Naive thymus-derived CD8-positive, alpha-beta T cell (primary cell): ENCODE measurements at regions not wholly inside any gene's neighbourhood (a gene's known extent, or its start where the extent isn't known, plus 50 kb on each side); places are given as distances from the start of the nearest gene placed in this dataset.

Source experiments
- ATAC-seq, 2 donors: fragments of 150-1000 bp; cut with Tn5 transposase in 1 of 2; sonication (Bioruptor Pico), chemical (Tn5 transposase) in 1 of 2; 1 replicate in 1 of 2; 2 replicates in 1 of 2; pipeline ENCODE4 v1.10.0; 2021; ENCODE audit warnings: mild to moderate bottlenecking in 2 of 2, moderate library complexity in 2 of 2
- POLR2A ChIA-PET: fragments of 350-600 bp; sonication (Branson Sonifier 250); formaldehyde crosslinking; loops from one replicate; lab custom pipeline; 2021; ENCODE audit warnings: antibody characterized with exemption; lab: Charles Lee
- DNase-seq, 10 donors: peaks; one replicate each; pipeline versions ENCODE4 v3.0.0 to v3.0.0-alpha.2; 2020 to 2022
- H3K27ac Mint-ChIP-seq, 10 donors: one replicate each; pipeline ENCODE4 v1.8.0; 2020 to 2022; ENCODE audit warnings: mild to moderate bottlenecking in 10 of 10, mixed read lengths in 10 of 10, moderate library complexity in 4 of 10, inconsistent platforms in 1 of 10
- H3K27me3 Mint-ChIP-seq, 5 donors: one replicate each; pipeline ENCODE4 v1.8.0; 2021 to 2022; ENCODE audit warnings: mixed read lengths in 5 of 5
- H3K36me3 Mint-ChIP-seq, 3 donors: one replicate each; pipeline ENCODE4 v1.8.0; 2020 to 2022; ENCODE audit warnings: mixed read lengths in 3 of 3, mild to moderate bottlenecking in 2 of 3, inconsistent platforms in 1 of 3
- H3K4me1 Mint-ChIP-seq, 4 donors: one replicate each; pipeline ENCODE4 v1.8.0; 2021 to 2022; ENCODE audit warnings: mixed read lengths in 4 of 4
- H3K4me3 Mint-ChIP-seq, 10 donors: one replicate each; pipeline ENCODE4 v1.8.0; 2020 to 2022; ENCODE audit warnings: mild to moderate bottlenecking in 10 of 10, mixed read lengths in 10 of 10, moderate library complexity in 6 of 10, inconsistent platforms in 1 of 10
- H3K9me3 Mint-ChIP-seq, 9 donors: one replicate each; pipeline ENCODE4 v1.8.0; 2020 to 2022; ENCODE audit warnings: mixed read lengths in 9 of 9, mild to moderate bottlenecking in 3 of 9, inconsistent platforms in 1 of 9, moderate library complexity in 1 of 9

GRCh38 chr21:39036581-39036980, 146.7 kb downstream of the PSMG1 start:
- no peak for ATAC-seq
- no peak for DNase-seq
- POLR2A ChIA-PET: no interaction called here

GRCh38 chr21:39034590-39035536, 148.4 kb downstream of the PSMG1 start:
- Mint-ChIP-seq H3K36me3 (no peaks in the 10 kb centered on the region), H3K27ac (no peak overlapping the region), H3K27me3 (peaks cover 5 to 20% (median 14%) of the 10 kb centered on the region in 5 donors), H3K9me3 (no peaks in the 10 kb centered on the region), H3K4me1 (peaks cover 0 to 3% (median under 1%) of the 10 kb centered on the region in 4 donors), H3K4me3 (no peak overlapping the region)
- no peak for DNase-seq
- ATAC-seq: no peak
- POLR2A ChIA-PET: no interaction called here

More at GRCh38 chr21:39036581-39036980, 146.7 kb downstream of the PSMG1 start:
- Mint-ChIP-seq H3K27ac (no peak overlapping the region), H3K27me3 (peaks cover 4 to 20% (median 14%) of the 10 kb centered on the region in 5 donors), H3K36me3 (no peaks in the 10 kb centered on the region), H3K4me1 (peaks cover 2 to 12% (median 9%) of the 10 kb centered on the region in 4 donors), H3K9me3 (no peaks in the 10 kb centered on the region), H3K4me3 (no peak overlapping the region)

- Mint-ChIP-seq H3K27me3 (peaks cover 5 to 20% (median 14%) of the 10 kb centered on the region in 5 donors), H3K9me3 (peaks cover 0 to under 1% (median 0%) of the 10 kb centered on the region in 9 donors), H3K36me3 (no peaks in the 10 kb centered on the region), H3K4me1 (peaks cover 0 to 3% (median under 1%) of the 10 kb centered on the region in 4 donors), H3K4me3 (no peak overlapping the region), H3K27ac (peak overlapping the region in 1 of 10 donors; percentile 29)
- POLR2A ChIA-PET: no interaction called here
- DNase-seq (no peak), ATAC-seq (no peak)
These were observed 149.2 kb downstream of the PSMG1 start for GRCh38 chr21:39033878-39034589.

- peaks cover 2 to 12% (median 4%) of the 10 kb centered on the region in 5 donors for H3K27me3 Mint-ChIP-seq
- H3K27ac Mint-ChIP-seq: no peak overlapping the region
- no peak for ATAC-seq
- DNase-seq: no peak
- POLR2A ChIA-PET: no interaction called here
- no peak overlapping the region for H3K4me3 Mint-ChIP-seq
- H3K4me1 Mint-ChIP-seq: peaks cover 0 to 3% (median under 1%) of the 10 kb centered on the region in 4 donors
- H3K36me3 Mint-ChIP-seq: peaks cover 0 to 10% (median 0%) of the 10 kb centered on the region in 3 donors
- peaks cover 0 to 39% (median 14%) of the 10 kb centered on the region in 9 donors for H3K9me3 Mint-ChIP-seq
These were observed 153.1 kb downstream of the PSMG1 start for GRCh38 chr21:39029900-39030884.

GRCh38 chr21:39029086-39029755, 154.0 kb downstream of the PSMG1 start:
- DNase-seq: no peak
- POLR2A ChIA-PET: no interaction called here
- peaks cover 0 to 43% (median 16%) of the 10 kb centered on the region in 9 donors for H3K9me3 Mint-ChIP-seq
- H3K4me3 Mint-ChIP-seq: no peak overlapping the region
- ATAC-seq: no peak
- peaks cover 0 to 14% (median 0%) of the 10 kb centered on the region in 3 donors for H3K36me3 Mint-ChIP-seq
- no peak overlapping the region for H3K27ac Mint-ChIP-seq
- H3K4me1 Mint-ChIP-seq: peaks cover 0 to 3% (median under 1%) of the 10 kb centered on the region in 4 donors
- peaks cover 0 to 11% (median 3%) of the 10 kb centered on the region in 5 donors for H3K27me3 Mint-ChIP-seq

- H3K36me3 Mint-ChIP-seq: peaks cover 0 to 19% (median 0%) of the 10 kb centered on the region in 3 donors
- peaks cover 0 to 4% (median 0%) of the 10 kb centered on the region in 4 donors for H3K4me1 Mint-ChIP-seq
- POLR2A ChIA-PET: no interaction called here
- peaks cover 0 to 8% (median 2%) of the 10 kb centered on the region in 5 donors for H3K27me3 Mint-ChIP-seq
- ATAC-seq (no peak), DNase-seq (no peak)
- H3K4me3 Mint-ChIP-seq: no peak overlapping the region
- peaks cover 0 to 49% (median 16%) of the 10 kb centered on the region in 9 donors for H3K9me3 Mint-ChIP-seq
- no peak overlapping the region for H3K27ac Mint-ChIP-seq
These were observed 158.1 kb downstream of the PSMG1 start for GRCh38 chr21:39025198-39025597.

GRCh38 chr21:39024538-39024937, 158.7 kb downstream of the PSMG1 start:
- POLR2A ChIA-PET: no interaction called here
- DNase-seq: no peak
- Mint-ChIP-seq H3K4me1 (peaks cover 0 to 4% (median 0%) of the 10 kb centered on the region in 4 donors), H3K4me3 (no peak overlapping the region), H3K27me3 (peaks cover 0 to 8% (median 4%) of the 10 kb centered on the region in 5 donors), H3K27ac (no peak overlapping the region), H3K36me3 (peaks cover 0 to 19% (median 0%) of the 10 kb centered on the region in 3 donors), H3K9me3 (peaks cover 0 to 49% (median 16%) of the 10 kb centered on the region in 9 donors)
- ATAC-seq: no peak

- H3K36me3 Mint-ChIP-seq: peaks cover 0 to 19% (median 0%) of the 10 kb centered on the region in 3 donors
- no peak for DNase-seq
- POLR2A ChIA-PET: no interaction called here
- H3K27ac Mint-ChIP-seq: no peak overlapping the region
- ATAC-seq: no peak
- peaks cover 0 to 4% (median 0%) of the 10 kb centered on the region in 4 donors for H3K4me1 Mint-ChIP-seq
- peaks cover 0 to 39% (median 14%) of the 10 kb centered on the region in 9 donors for H3K9me3 Mint-ChIP-seq
- H3K27me3 Mint-ChIP-seq: peaks cover 0 to 8% (median 4%) of the 10 kb centered on the region in 5 donors
- no peak overlapping the region for H3K4me3 Mint-ChIP-seq
These were observed 160.2 kb downstream of the PSMG1 start for GRCh38 chr21:39022863-39023693.

- ATAC-seq: no peak
- H3K4me3 Mint-ChIP-seq: no peak overlapping the region
- H3K27ac Mint-ChIP-seq: no peak overlapping the region
- peaks cover 0 to 8% (median 3%) of the 10 kb centered on the region in 5 donors for H3K27me3 Mint-ChIP-seq
- POLR2A ChIA-PET: no interaction called here
- H3K9me3 Mint-ChIP-seq: peaks cover 0 to 33% (median 10%) of the 10 kb centered on the region in 9 donors
- DNase-seq: no peak
- peaks cover 0 to 8% (median 0%) of the 10 kb centered on the region in 4 donors for H3K4me1 Mint-ChIP-seq
- H3K36me3 Mint-ChIP-seq: peaks cover 0 to 12% (median 0%) of the 10 kb centered on the region in 3 donors
These were observed 160.8 kb downstream of the PSMG1 start for GRCh38 chr21:39022466-39022862.

GRCh38 chr21:39022035-39022434, 161.2 kb downstream of the PSMG1 start:
- POLR2A ChIA-PET: no interaction called here
- Mint-ChIP-seq H3K27me3 (peaks cover 0 to 8% (median 3%) of the 10 kb centered on the region in 5 donors), H3K9me3 (peaks cover 0 to 29% (median 10%) of the 10 kb centered on the region in 9 donors), H3K27ac (no peak overlapping the region), H3K4me3 (no peak overlapping the region), H3K4me1 (peaks cover 0 to 9% (median 0%) of the 10 kb centered on the region in 4 donors), H3K36me3 (peaks cover 0 to 9% (median 0%) of the 10 kb centered on the region in 3 donors)
- DNase-seq (no peak), ATAC-seq (no peak)

- Mint-ChIP-seq H3K4me3 (no peak overlapping the region), H3K9me3 (peaks cover 0 to 23% (median 10%) of the 10 kb centered on the region in 9 donors), H3K27me3 (peaks cover 0 to 8% (median 3%) of the 10 kb centered on the region in 5 donors), H3K4me1 (peaks cover 0 to 15% (median 0%) of the 10 kb centered on the region in 4 donors), H3K27ac (no peak overlapping the region), H3K36me3 (peaks cover 0 to 9% (median 0%) of the 10 kb centered on the region in 3 donors)
- DNase-seq: no peak
- POLR2A ChIA-PET: no interaction called here
- ATAC-seq: no peak
These were observed 161.8 kb downstream of the PSMG1 start for GRCh38 chr21:39021478-39021832.
